Endothelial cell of umbilical vein (primary cell): ENCODE measurements at regions not wholly inside any gene's neighbourhood (a gene's known extent, or its start where the extent isn't known, plus 50 kb on each side); places are given as distances from the start of the nearest gene placed in this dataset.

Experiments
- EZH2 ChIP-seq: IDR thresholded peaks from 2 replicates; pipeline ENCODE4 v1.6.1; 2012; ENCODE audit warnings: borderline replicate concordance, low read depth, mild to moderate bottlenecking, moderate library complexity, low read length, inconsistent platforms; ENCODE audit not compliant: severe bottlenecking
- FOS ChIP-seq: IDR thresholded peaks from 2 replicates; pipeline ENCODE4 v1.6.1; 2011; ENCODE audit warnings: mild to moderate bottlenecking, low read length, moderate library complexity, borderline replicate concordance; ENCODE audit not compliant: insufficient read depth
- GATA2 ChIP-seq: IDR thresholded peaks from 2 replicates; pipeline ENCODE4 v1.7.0; 2011; ENCODE audit warnings: low read depth, mild to moderate bottlenecking, moderate library complexity, mixed read lengths, low read length; ENCODE audit not compliant: insufficient read length, insufficient read depth
- JUN ChIP-seq: IDR thresholded peaks from 2 replicates; pipeline ENCODE4 v1.6.1; 2011; ENCODE audit warnings: borderline replicate concordance, low read depth; ENCODE audit not compliant: insufficient read length, insufficient read depth
- MYC ChIP-seq: IDR thresholded peaks from one replicate; pipeline ENCODE4 v1.6.1; 2011; ENCODE audit warnings: mild to moderate bottlenecking, low read depth, low read length
- POLR2A ChIP-seq: IDR thresholded peaks from 2 replicates; pipeline ENCODE4 v1.6.1; 2012; ENCODE audit warnings: low read depth, mild to moderate bottlenecking, control low read depth, low read length
- TF ChIP-seq, protein P1 (sequence below), 2 donors: IDR thresholded peaks; 1 replicate in 1 of 2; 2 replicates in 1 of 2; pipeline ENCODE4 v1.5.1; 2011; ENCODE audit warnings: low read length in 2 of 2, mild to moderate bottlenecking in 2 of 2, moderate library complexity in 2 of 2, control low read depth in 1 of 2, inconsistent platforms in 1 of 2, low read depth in 1 of 2; ENCODE audit not compliant: insufficient read depth in 1 of 2; ENCODE audit errors: extremely low read depth in 1 of 2
- TF ChIP-seq, protein P2 (sequence below): IDR thresholded peaks from 2 replicates; pipeline ENCODE4 v1.6.1; 2011; ENCODE audit not compliant: insufficient read depth, insufficient read length

- TF ChIP-seq POLR2A (no peak), MYC (no peak), JUN (no peak), GATA2 (no peak), EZH2 (no peak), FOS (no peak)
- TF ChIP-seq, protein P1, sequence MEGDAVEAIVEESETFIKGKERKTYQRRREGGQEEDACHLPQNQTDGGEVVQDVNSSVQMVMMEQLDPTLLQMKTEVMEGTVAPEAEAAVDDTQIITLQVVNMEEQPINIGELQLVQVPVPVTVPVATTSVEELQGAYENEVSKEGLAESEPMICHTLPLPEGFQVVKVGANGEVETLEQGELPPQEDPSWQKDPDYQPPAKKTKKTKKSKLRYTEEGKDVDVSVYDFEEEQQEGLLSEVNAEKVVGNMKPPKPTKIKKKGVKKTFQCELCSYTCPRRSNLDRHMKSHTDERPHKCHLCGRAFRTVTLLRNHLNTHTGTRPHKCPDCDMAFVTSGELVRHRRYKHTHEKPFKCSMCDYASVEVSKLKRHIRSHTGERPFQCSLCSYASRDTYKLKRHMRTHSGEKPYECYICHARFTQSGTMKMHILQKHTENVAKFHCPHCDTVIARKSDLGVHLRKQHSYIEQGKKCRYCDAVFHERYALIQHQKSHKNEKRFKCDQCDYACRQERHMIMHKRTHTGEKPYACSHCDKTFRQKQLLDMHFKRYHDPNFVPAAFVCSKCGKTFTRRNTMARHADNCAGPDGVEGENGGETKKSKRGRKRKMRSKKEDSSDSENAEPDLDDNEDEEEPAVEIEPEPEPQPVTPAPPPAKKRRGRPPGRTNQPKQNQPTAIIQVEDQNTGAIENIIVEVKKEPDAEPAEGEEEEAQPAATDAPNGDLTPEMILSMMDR (IDR thresholded peaks at IDR 0.05; ENCODE audit: extremely low read depth in 1 of 2, insufficient read depth in 1 of 2, low read depth in 1 of 2, low read length in 2 of 2) = no peak
- TF ChIP-seq, protein P2, sequence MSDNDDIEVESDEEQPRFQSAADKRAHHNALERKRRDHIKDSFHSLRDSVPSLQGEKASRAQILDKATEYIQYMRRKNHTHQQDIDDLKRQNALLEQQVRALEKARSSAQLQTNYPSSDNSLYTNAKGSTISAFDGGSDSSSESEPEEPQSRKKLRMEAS = no peak
These were observed 389.8 kb downstream of the EMP1 start for GRCh38 chr12:13586361-13586760.
